ENCODE measurements at regions not wholly inside any gene's neighbourhood (a gene's known extent, or its start where the extent isn't known, plus 50 kb on each side); places are given as distances from the start of the nearest gene placed in this dataset.

DNA sequence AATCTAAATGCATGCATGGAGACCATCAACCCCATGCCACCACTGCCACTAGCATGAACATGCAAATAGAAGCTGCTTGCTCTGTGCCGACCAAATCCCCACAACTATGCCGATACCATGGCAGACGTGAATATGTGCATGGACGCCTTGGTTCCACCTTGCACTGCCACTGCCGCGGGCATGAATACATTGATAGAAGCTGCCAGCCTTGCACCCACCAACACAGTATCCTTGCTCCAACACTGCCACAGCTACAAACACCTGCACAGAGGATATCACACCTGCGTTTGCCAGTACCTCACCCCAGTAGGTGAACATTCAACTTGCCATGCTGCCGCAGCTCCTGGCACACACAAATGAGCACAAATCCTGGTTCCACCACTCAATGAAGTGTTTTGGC lies 527.4 kb upstream of the REG3G start:
- H3K4me3 ChIP-seq (ENCODE audit: low read depth, low read length): no peak overlapping the region
- no peak for DNase-seq (ENCODE audit: low read depth)
- TF ChIP-seq, protein P1, sequence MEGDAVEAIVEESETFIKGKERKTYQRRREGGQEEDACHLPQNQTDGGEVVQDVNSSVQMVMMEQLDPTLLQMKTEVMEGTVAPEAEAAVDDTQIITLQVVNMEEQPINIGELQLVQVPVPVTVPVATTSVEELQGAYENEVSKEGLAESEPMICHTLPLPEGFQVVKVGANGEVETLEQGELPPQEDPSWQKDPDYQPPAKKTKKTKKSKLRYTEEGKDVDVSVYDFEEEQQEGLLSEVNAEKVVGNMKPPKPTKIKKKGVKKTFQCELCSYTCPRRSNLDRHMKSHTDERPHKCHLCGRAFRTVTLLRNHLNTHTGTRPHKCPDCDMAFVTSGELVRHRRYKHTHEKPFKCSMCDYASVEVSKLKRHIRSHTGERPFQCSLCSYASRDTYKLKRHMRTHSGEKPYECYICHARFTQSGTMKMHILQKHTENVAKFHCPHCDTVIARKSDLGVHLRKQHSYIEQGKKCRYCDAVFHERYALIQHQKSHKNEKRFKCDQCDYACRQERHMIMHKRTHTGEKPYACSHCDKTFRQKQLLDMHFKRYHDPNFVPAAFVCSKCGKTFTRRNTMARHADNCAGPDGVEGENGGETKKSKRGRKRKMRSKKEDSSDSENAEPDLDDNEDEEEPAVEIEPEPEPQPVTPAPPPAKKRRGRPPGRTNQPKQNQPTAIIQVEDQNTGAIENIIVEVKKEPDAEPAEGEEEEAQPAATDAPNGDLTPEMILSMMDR (conservative IDR thresholded peaks at IDR 0.05; ENCODE audit: low read depth, low read length): no peak

DNA sequence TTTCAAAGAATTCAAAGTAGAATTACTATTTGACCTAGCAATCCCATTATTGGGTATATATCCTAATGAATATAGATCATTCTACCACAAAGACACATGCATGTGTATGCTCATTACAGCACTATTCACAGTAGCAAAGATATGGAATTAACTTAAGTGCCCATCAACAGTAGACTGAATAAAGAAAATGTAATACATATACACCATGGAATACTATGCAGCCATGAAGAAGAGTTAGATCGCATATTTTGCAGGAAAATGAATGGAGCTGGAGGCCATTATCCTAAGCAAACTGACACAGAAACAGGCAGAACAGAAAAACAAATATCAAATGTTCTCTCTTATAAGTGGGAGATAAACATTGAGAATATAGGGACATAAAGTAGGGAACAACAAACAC lies 519.2 kb upstream of the REG3G start:
- H3K4me3 ChIP-seq (ENCODE audit: low read depth, low read length): no peak overlapping the region
- TF ChIP-seq, protein P1 (conservative IDR thresholded peaks at IDR 0.05; ENCODE audit: low read depth, low read length): no peak
- no peak for DNase-seq (ENCODE audit: low read depth)

DNA sequence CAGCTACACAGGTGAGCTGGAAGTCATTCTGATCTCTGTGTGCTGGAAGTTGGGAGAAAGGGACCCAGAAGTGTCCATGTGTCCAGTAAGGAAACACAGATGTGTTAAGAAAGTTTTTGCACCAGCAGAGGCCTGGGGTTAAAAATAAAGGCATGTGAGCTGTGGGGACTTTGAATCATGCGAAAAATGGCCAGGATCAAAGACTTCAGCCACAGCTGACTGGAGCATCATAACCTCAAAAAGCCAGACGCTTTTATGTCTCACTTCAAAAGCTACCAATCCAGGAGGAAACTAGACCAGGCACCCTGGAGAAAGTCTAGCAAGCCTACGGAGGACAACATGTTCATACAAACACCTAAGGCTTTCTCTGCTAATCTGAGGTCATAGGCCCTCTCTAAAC lies 503.6 kb upstream of the REG3G start:
- DNase-seq (ENCODE audit: low read depth): no peak
- TF ChIP-seq, protein P1 (conservative IDR thresholded peaks at IDR 0.05; ENCODE audit: low read depth, low read length): no peak
- H3K4me3 ChIP-seq (ENCODE audit: low read depth, low read length): no peak overlapping the region

DNA sequence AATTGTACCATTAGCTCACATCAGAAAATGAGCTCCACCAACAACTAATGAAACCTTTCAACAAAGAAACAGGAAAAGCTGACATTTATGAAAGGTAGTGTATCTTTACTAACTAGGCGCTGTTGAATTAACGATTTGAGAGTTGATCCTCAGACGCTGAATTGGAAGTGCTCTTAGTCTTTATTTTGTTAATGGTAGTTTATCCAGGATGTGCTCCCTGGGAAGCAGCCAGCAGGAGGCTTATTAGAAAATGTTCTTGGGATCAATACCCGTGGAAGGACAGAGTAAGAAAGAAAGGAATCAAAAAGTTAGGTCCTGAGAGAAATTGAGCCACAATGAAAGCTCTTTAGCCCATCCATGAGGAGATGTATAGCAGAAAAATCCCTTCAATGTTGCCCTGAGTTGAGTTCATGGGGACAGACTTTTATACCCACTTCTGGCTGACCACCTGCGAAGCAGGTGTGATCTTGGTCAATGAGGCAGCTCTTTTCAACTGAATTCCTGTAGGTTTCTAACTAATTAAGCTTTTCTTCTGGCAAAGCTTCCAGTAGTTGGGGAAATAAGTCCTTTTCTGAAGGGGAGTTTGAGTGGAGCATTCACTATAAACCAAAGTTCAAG lies 492.6 kb upstream of the REG3G start:
- no peak overlapping the region for H3K4me3 ChIP-seq (ENCODE audit: low read depth, low read length)
- DNase-seq (ENCODE audit: low read depth): no peak
- TF ChIP-seq, protein P1 (conservative IDR thresholded peaks at IDR 0.05; ENCODE audit: low read depth, low read length): no peak

DNA sequence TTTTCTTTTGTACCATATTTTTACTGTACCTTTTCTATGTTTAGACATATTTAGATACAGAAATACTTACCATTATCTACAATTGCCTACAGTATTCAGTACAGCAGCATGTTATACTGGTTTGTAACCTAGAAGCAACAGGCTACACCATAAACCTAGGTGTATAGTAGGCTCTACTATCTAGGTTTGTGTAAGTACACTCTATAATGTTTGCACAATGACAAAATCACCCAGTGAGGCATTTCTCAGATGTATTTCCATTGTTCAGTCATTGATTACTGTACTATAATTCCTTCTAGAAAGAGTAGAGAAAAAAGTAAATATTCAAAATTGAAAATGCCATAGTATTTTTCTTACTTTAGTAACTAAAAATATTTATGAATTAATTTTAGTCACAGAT lies 490.1 kb upstream of the REG3G start:
- DNase-seq (ENCODE audit: low read depth): no peak

DNA sequence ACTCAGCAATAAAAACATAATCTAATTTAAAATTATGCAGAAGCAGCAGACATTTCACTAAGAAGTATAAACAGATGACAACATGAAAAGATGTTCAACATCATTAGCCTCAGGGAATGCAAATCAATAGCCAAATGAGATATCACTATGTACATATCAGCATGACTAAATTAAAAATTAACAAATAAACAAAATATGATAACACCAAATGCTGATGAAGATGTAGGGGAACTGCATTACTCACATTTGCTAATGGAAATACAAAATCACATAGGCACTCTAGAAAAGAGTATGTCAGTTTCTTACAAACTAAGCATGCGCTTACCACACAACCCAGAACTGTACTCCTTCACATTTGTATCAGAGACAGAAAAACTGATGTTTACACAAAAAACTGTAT lies 487.2 kb upstream of the REG3G start:
- TF ChIP-seq, protein P1 (conservative IDR thresholded peaks at IDR 0.05; ENCODE audit: low read depth, low read length): no peak
- no peak overlapping the region for H3K4me3 ChIP-seq (ENCODE audit: low read depth, low read length)
- no peak for DNase-seq (ENCODE audit: low read depth)

More for the DNA sequence above, 490.1 kb upstream of the REG3G start:
- H3K4me3 ChIP-seq (ENCODE audit: low read depth, low read length): no peak overlapping the region
- TF ChIP-seq, protein P1 (conservative IDR thresholded peaks at IDR 0.05; ENCODE audit: low read depth, low read length): no peak

DNA sequence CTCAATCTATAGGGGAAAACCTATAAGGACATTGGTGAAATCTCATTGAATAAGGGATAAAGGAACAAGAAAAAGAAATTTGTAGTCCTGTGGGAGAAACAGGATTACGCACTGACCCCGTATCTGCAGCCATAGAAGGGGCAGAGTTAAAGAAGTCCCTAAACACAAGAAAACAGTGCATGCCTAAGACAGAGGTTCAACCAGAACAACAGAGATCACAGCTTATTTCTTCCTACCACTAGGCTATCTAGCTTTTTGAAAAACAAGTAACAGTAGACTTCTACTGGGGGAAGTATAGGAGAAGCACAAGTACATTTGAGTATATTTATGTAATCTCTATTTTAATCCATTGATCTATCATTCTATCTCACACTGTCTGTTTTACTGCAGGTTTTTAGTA lies 485.2 kb upstream of the REG3G start:
- H3K4me3 ChIP-seq (ENCODE audit: low read depth, low read length): no peak overlapping the region
- DNase-seq (ENCODE audit: low read depth): no peak
- TF ChIP-seq, protein P1 (conservative IDR thresholded peaks at IDR 0.05; ENCODE audit: low read depth, low read length): no peak
